ENCODE measurements at regions not wholly inside any gene's neighbourhood (a gene's known extent, or its start where the extent isn't known, plus 50 kb on each side); places are given as distances from the start of the nearest gene placed in this dataset.

DNA sequence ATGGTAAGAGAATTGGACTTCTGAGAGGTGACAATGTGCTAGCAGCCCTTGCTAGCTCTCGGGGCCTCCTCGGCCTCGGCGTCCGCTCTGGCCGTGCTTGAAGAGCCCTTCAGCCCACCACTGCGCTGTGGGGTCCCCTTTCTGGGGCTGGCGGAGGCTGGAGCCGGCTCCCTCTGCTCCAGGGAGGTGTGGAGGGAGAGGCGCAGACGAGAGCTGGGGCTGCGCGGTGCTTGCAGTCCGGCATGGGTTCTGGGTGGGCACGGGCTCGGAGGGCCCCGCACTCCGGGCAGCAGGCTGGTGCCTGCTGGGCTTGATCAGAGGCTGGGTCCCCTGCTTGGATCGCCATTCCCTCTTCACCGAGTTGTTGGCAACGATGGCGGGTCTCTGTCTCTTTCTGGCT, 226.4 kb upstream of the AMIGO2 start:
- Histone ChIP-seq H3K4me3 (ENCODE audit: low read length) (no peak overlapping the region), H3K4me1 (ENCODE audit: control insufficient read depth, insufficient read depth, low read length) (no peaks in the 10 kb centered on the region), H3K9me3 (ENCODE audit: control insufficient read depth, low read length) (no peaks in the 10 kb centered on the region), H3K27me3 (ENCODE audit: control insufficient read depth, insufficient read depth, low read length) (no peaks in the 10 kb centered on the region), H3K36me3 (ENCODE audit: control insufficient read depth, insufficient read depth, low read length) (no peaks in the 10 kb centered on the region), H3K9ac (ENCODE audit: low read length) (no peak overlapping the region)

DNA sequence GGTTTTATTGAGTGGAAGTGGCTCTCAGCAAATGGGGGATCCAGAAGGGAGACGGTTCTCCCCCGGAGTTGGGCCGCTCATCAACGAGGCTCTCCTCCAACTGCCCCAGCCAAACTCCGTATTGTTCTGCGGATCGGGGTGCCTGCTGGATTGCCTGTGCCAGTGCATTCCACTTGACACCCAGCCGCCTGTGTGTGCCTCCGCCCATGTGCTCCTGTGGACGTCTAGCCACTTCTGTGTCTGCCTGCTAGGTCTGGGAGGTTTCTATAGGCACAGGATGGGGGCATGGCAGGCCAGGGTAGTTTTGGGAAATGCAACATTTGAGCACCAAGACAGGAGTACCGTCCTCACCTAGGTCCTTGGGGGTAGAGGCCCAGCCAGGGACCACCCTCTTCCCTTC, 225.7 kb upstream of the AMIGO2 start:
- Histone ChIP-seq H3K27me3 (ENCODE audit: control insufficient read depth, insufficient read depth, low read length) (no peaks in the 10 kb centered on the region), H3K9me3 (ENCODE audit: control insufficient read depth, low read length) (no peaks in the 10 kb centered on the region), H3K36me3 (ENCODE audit: control insufficient read depth, insufficient read depth, low read length) (no peaks in the 10 kb centered on the region), H3K4me3 (ENCODE audit: low read length) (no peak overlapping the region), H3K4me1 (ENCODE audit: control insufficient read depth, insufficient read depth, low read length) (no peaks in the 10 kb centered on the region), H3K9ac (ENCODE audit: low read length) (no peak overlapping the region)

DNA sequence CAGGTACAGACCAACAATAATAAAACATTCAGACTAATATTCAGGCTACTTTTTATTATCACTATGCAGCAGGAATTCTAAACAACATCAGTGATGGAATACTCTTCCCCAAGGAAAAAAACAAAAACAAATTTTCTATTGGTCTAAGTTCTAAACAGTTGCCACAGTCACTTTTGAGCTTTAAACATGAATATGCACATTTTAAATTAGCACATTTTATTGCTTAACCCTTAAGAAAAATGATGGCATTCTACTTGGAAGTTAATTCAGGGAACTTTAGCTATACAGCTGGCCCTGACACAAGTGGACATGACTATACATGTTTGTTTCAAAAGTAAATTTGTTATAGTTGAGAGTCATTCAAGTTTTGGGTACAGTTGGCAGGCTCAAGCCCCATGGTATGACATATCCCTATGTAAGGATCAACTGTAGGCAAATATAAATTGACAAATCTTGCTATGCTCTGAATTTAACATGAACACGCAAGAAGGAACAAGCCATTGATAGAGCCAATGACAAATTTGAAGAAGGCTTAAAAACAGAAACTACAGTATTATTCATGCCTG, 224.3 kb upstream of the AMIGO2 start:
- H3K9me3 ChIP-seq (ENCODE audit: control insufficient read depth, low read length): no peaks in the 10 kb centered on the region
- H3K4me1 ChIP-seq (ENCODE audit: control insufficient read depth, insufficient read depth, low read length): no peaks in the 10 kb centered on the region
- no peak overlapping the region for H3K4me3 ChIP-seq (ENCODE audit: low read length)
- no peaks in the 10 kb centered on the region for H3K27me3 ChIP-seq (ENCODE audit: control insufficient read depth, insufficient read depth, low read length)
- no peak overlapping the region for H3K9ac ChIP-seq (ENCODE audit: low read length)
- H3K36me3 ChIP-seq (ENCODE audit: control insufficient read depth, insufficient read depth, low read length): no peaks in the 10 kb centered on the region

DNA sequence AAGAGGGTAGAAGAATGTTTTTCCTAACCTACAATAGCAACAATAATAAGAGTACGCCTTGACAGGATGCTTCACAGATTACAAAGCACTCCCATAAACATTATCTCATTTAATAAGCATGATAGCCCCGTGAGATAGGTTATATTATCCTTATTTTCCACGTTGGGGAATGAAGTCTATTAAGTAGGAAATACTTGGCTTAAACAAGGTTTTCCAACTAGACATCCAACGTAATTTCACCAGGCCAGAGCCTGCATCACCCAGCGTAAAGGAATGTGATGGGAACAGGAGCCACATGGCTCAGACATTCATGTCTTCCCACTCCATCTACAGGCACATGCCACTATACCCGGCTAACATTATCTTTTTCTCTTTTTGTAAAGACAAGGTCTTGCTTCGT, 223.4 kb upstream of the AMIGO2 start:
- H3K4me1 ChIP-seq (ENCODE audit: control insufficient read depth, insufficient read depth, low read length): no peaks in the 10 kb centered on the region
- no peaks in the 10 kb centered on the region for H3K9me3 ChIP-seq (ENCODE audit: control insufficient read depth, low read length)
- no peak overlapping the region for H3K4me3 ChIP-seq (ENCODE audit: low read length)
- H3K9ac ChIP-seq (ENCODE audit: low read length): no peak overlapping the region
- H3K36me3 ChIP-seq (ENCODE audit: control insufficient read depth, insufficient read depth, low read length): no peaks in the 10 kb centered on the region
- no peaks in the 10 kb centered on the region for H3K27me3 ChIP-seq (ENCODE audit: control insufficient read depth, insufficient read depth, low read length)

DNA sequence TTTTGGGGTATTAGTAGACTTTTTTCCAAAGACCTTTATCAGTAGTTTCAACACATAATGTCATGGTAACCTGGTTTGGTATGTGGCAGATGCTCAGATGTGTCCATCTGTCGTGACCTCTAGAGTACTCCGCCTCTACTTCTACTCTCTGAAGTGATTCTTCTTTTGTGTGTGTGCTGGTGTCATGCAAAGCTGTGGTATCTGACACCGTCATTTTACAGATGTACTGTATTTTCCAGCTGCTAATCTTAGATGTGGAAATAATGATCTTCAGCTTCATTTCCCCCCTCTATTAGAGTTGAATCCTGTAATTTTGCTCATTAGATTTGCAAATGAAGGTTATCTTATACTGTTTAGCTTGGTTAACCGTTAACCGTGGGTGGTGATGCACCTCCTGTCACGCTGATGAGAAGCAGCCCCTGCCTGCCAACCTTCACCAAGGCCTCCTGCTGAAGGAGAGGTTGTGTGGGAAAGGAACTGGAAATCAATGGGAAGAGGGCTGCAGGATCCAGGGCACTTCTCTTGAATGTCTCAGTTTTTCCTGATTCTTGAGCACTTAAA, 222.4 kb upstream of the AMIGO2 start:
- Histone ChIP-seq H3K9ac (ENCODE audit: low read length) (no peak overlapping the region), H3K27me3 (ENCODE audit: control insufficient read depth, insufficient read depth, low read length) (no peaks in the 10 kb centered on the region), H3K36me3 (ENCODE audit: control insufficient read depth, insufficient read depth, low read length) (no peaks in the 10 kb centered on the region), H3K4me3 (ENCODE audit: low read length) (no peak overlapping the region), H3K9me3 (ENCODE audit: control insufficient read depth, low read length) (no peaks in the 10 kb centered on the region), H3K4me1 (ENCODE audit: control insufficient read depth, insufficient read depth, low read length) (no peaks in the 10 kb centered on the region)

DNA sequence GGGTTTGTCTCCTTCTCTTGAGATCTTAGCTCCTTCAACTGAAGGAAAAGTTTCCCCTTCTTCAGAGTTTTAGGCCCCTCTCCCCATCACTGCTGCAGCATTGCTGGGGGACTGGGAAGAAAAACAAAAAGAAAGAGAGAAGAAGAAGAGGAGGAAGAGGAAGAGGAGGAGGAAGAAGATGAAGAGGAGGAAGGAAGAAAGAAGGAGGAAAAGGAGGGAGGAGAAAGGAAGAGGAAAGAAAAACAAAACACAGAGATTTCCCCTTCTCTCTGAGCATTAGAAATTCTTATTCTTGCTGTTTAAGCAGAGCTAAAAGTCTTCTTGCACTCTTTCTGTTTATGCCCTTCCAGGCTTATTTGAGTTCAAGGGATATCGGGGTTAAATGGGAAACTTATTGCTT, 219.8 kb upstream of the AMIGO2 start:
- no peak overlapping the region for H3K4me3 ChIP-seq (ENCODE audit: low read length)
- H3K9ac ChIP-seq (ENCODE audit: low read length): no peak overlapping the region
- no peaks in the 10 kb centered on the region for H3K27me3 ChIP-seq (ENCODE audit: control insufficient read depth, insufficient read depth, low read length)
- no peaks in the 10 kb centered on the region for H3K4me1 ChIP-seq (ENCODE audit: control insufficient read depth, insufficient read depth, low read length)
- no peaks in the 10 kb centered on the region for H3K36me3 ChIP-seq (ENCODE audit: control insufficient read depth, insufficient read depth, low read length)
- no peaks in the 10 kb centered on the region for H3K9me3 ChIP-seq (ENCODE audit: control insufficient read depth, low read length)

DNA sequence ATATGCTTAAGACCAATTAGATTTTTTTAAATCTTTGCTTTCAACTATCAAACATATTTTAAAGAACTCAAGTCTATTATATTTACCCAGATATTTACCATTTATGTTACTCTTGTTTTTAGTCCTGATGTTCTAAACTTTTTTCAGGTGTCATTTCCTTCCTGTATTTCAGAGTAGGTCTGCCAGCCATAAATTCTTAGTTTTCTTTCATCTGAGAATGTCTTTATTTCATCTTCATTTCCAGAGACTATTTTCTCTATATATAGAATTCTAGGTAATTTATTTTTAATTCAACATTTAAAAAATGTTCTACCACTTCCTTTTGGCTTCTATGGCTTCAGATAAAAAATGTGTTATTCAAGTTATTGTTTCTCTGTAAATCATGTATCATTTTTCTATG, 218.2 kb upstream of the AMIGO2 start:
- Histone ChIP-seq H3K36me3 (ENCODE audit: control insufficient read depth, insufficient read depth, low read length) (no peaks in the 10 kb centered on the region), H3K27me3 (ENCODE audit: control insufficient read depth, insufficient read depth, low read length) (no peaks in the 10 kb centered on the region), H3K4me1 (ENCODE audit: control insufficient read depth, insufficient read depth, low read length) (no peaks in the 10 kb centered on the region), H3K9me3 (ENCODE audit: control insufficient read depth, low read length) (no peaks in the 10 kb centered on the region), H3K4me3 (ENCODE audit: low read length) (no peak overlapping the region), H3K9ac (ENCODE audit: low read length) (no peak overlapping the region)

DNA sequence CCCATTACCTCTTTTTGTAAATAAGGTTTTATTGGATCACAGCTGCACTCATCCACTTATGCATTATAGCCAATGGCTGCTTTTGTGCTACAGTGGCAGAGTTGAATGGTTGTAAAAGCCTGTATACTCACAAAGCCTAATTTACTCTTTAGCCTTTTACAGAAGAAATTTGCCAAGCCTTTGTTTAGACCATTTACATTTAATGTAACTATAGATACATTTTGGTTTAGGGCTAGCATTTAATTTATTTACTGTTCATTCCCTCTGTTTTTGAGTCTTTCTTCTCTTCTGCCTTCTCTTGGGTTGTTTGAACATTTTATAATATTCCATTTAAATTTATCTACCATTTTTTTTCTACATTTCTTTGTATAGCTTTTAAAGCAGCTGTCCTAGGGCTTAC, 217.1 kb upstream of the AMIGO2 start:
- Histone ChIP-seq H3K9me3 (ENCODE audit: control insufficient read depth, low read length) (no peaks in the 10 kb centered on the region), H3K9ac (ENCODE audit: low read length) (no peak overlapping the region), H3K4me1 (ENCODE audit: control insufficient read depth, insufficient read depth, low read length) (no peaks in the 10 kb centered on the region), H3K36me3 (ENCODE audit: control insufficient read depth, insufficient read depth, low read length) (no peaks in the 10 kb centered on the region), H3K4me3 (ENCODE audit: low read length) (no peak overlapping the region), H3K27me3 (ENCODE audit: control insufficient read depth, insufficient read depth, low read length) (no peaks in the 10 kb centered on the region)

DNA sequence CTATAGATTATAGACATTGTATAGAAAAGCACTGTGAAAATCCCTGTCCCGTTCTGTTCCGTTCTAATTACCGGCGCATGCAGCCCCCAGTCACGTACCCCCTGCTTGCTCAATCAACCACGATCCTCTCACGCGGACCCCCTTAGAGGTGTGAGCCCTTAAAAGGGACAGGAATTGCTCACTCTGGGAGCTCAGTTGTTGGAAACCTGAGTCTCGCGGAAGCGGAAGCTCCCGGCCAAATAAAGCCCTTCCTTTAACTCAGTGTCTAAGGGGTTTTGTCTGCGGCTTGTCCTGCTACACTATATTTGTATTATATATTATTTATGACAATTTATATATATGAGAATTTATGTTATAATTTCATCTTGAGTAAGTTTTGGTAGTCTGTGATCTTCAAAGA, 213.6 kb upstream of the AMIGO2 start:
- no peak overlapping the region for H3K4me3 ChIP-seq (ENCODE audit: low read length)
- H3K9me3 ChIP-seq (ENCODE audit: control insufficient read depth, low read length): no peaks in the 10 kb centered on the region
- H3K4me1 ChIP-seq (ENCODE audit: control insufficient read depth, insufficient read depth, low read length): no peaks in the 10 kb centered on the region
- H3K27me3 ChIP-seq (ENCODE audit: control insufficient read depth, insufficient read depth, low read length): no peaks in the 10 kb centered on the region
- H3K36me3 ChIP-seq (ENCODE audit: control insufficient read depth, insufficient read depth, low read length): no peaks in the 10 kb centered on the region
- no peak overlapping the region for H3K9ac ChIP-seq (ENCODE audit: low read length)

DNA sequence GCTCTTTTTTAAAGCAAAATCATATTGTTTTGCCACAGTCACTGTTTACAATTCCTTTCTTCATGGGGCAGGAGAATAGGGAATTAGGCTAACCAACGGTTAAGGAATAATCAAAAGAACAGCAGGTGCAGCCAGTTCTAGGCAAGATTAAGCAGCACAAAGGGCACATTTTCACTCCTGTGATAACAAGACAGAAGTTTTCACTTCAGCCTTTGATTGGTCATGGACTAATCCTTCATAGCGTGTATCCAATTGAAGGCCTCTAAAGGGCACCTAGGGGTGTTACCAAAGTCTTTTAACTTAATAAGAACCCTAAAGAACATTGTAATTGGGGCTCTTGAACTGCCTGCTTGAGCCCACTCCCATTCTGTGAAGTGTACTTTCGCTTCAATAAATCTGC, 206.9 kb upstream of the AMIGO2 start:
- Histone ChIP-seq H3K4me1 (ENCODE audit: control insufficient read depth, insufficient read depth, low read length) (no peaks in the 10 kb centered on the region), H3K36me3 (ENCODE audit: control insufficient read depth, insufficient read depth, low read length) (no peaks in the 10 kb centered on the region), H3K4me3 (ENCODE audit: low read length) (no peak overlapping the region)

More for the DNA sequence above, 206.9 kb upstream of the AMIGO2 start:
- Histone ChIP-seq H3K9ac (ENCODE audit: low read length) (no peak overlapping the region), H3K9me3 (ENCODE audit: control insufficient read depth, low read length) (no peaks in the 10 kb centered on the region), H3K27me3 (ENCODE audit: control insufficient read depth, insufficient read depth, low read length) (no peaks in the 10 kb centered on the region)
